HTR-8/SVneo (cell line): ENCODE measurements at regions not wholly inside any gene's neighbourhood (a gene's known extent, or its start where the extent isn't known, plus 50 kb on each side); places are given as distances from the start of the nearest gene placed in this dataset.

Source experiments
- DNase-seq: peaks from one replicate; pipeline ENCODE4 v3.0.0; 2011; ENCODE audit warnings: low spot score, mixed read lengths; ENCODE audit not compliant: insufficient read length
- FAIRE-seq: peaks from 2 replicates; lab custom pipeline; 2011; peaks lifted over from hg19 to GRCh38; lab: Jason Lieb, UNC

- no peak for FAIRE-seq
Measured at GRCh38 chr3:184503647-184504046, 57.9 kb upstream of the EPHB3 start.

GRCh38 chr3:184505076-184505878 lies 56.3 kb upstream of the EPHB3 start:
- no peak for DNase-seq
- peak; percentile 9 for FAIRE-seq

More at GRCh38 chr3:184503647-184504046, 57.9 kb upstream of the EPHB3 start:
- no peak for DNase-seq

GRCh38 chr3:184506561-184506991 lies 55.0 kb upstream of the EPHB3 start:
- DNase-seq (no peak), FAIRE-seq (no peak)

GRCh38 chr3:184508938-184509337 lies 52.6 kb upstream of the EPHB3 start:
- no peak for DNase-seq
- no peak for FAIRE-seq

GRCh38 chr3:184511741-184512140 lies 49.8 kb upstream of the EPHB3 start:
- DNase-seq: no peak
- FAIRE-seq: no peak
